ENCODE measurements at regions not wholly inside any gene's neighbourhood (a gene's known extent, or its start where the extent isn't known, plus 50 kb on each side); places are given as distances from the start of the nearest gene placed in this dataset.

DNA sequence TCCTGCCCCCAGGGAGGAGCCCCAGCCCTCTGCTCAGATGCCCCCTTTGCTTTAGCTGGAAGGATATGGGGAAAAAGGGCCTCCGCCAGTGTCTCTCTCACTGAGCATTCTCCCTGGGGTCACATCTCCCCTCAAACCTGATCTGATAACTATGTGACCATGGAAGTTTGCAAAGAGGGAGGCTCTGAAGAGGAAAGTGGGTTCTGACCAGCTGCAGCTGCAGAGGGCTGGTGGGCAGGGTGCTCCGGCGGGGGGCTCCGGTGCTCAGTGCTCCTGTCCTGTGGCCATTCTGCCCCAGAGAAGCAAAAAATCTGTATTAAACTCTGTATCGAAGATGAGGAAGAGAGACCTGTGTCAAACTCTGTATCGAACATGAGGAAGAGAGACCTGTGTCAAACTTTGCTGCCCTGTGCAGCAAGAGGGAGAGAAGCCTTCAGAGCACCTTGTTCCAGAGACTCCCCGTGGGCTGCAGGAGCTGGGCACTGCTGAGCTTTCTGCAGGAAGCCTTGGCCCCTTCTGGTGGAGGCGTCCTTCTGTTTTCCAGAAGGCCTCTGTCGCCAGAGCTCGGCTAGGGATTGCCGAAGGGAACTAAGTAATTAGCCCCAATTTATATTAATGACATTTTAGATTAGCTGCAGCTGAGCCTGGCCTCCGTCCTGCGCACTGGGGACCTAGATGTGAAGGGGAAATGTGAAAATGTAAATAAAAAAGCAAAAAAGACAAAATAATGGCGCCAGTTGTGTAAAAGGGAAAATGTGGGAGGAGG, 186.2 kb upstream of the C1orf174 start:
- Histone ChIP-seq H3K79me1 (ENCODE audit: low read length) (no peaks in the 10 kb centered on the region), H2AK5ac (ENCODE audit: low read length) (no peak overlapping the region), H3K36me3 (ENCODE audit: control insufficient read depth in 1 of 2, insufficient read depth in 2 of 2, low read length in 2 of 2) (no peaks in the 10 kb centered on the region), H4K91ac (ENCODE audit: low read depth, low read length) (no peak overlapping the region), H3K27ac (ENCODE audit: low read depth, low read length) (no peak overlapping the region), H2BK120ac (ENCODE audit: insufficient read depth, low read length, poor library complexity) (no peak overlapping the region), H3K9me3 (ENCODE audit: insufficient read depth, low read depth, low read length) (peaks cover 15% of the 10 kb centered on the region), H3K18ac (ENCODE audit: low read length) (no peak overlapping the region), H3K9ac (ENCODE audit: low read length) (no peak overlapping the region), H2AFZ (ENCODE audit: insufficient read depth, low read length, poor library complexity) (no peak overlapping the region), H3K4me3 (ENCODE audit: low read depth, low read length) (no peak overlapping the region), H3K79me2 (ENCODE audit: control insufficient read depth, insufficient read depth, low read length, poor library complexity) (no peaks in the 10 kb centered on the region), H3K4me1 (ENCODE audit: control insufficient read depth in 1 of 2, insufficient read depth in 2 of 2, low read length in 2 of 2) (no peaks in the 10 kb centered on the region), H3K23ac (ENCODE audit: low read length) (no peak overlapping the region), H3K4ac (ENCODE audit: low read depth, low read length) (no peak overlapping the region), H3K14ac (ENCODE audit: low read length) (no peak overlapping the region), H3K4me2 (ENCODE audit: low read length) (no peak overlapping the region), H4K12ac (ENCODE audit: low read depth, low read length) (no peak overlapping the region), H3K27me3 (ENCODE audit: insufficient read depth, low read length) (no peaks in the 10 kb centered on the region), H4K8ac (ENCODE audit: low read depth, low read length) (no peak overlapping the region), H2BK12ac (ENCODE audit: low read length) (no peak overlapping the region), H2BK5ac (ENCODE audit: low read depth, low read length, poor library complexity) (no peak overlapping the region)
- no peak for DNase-seq
- WGBS (ENCODE audit: extremely low coverage, insufficient coverage, insufficient read length), result no CpG with 5 or more reads among the region's 14 CpGs

DNA sequence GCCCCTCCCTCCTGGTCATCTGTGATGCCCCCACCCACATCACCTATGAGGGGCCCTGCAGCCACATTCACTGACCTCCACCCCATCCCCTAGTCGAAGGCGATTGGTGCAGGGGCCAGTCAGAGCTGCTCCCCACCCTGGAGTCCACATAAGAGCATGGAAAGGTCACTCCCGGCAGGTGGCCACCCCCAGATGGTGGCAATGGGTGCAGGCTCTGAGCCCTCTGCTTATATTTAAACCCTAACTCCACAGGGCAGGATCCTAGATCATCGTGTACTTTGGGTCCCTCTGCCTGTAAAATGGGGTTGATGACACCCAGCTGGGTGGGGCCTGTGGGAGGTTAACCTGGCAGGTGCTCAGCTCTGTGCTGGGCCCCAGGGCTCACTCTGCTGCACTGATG, 186.8 kb upstream of the C1orf174 start:
- no peaks in the 10 kb centered on the region for H3K4me1 ChIP-seq (ENCODE audit: control insufficient read depth in 1 of 2, insufficient read depth in 2 of 2, low read length in 2 of 2)
- peaks cover 14% of the 10 kb centered on the region for H3K9me3 ChIP-seq (ENCODE audit: insufficient read depth, low read depth, low read length)
- no peak overlapping the region for H3K9ac ChIP-seq (ENCODE audit: low read length)
- no peaks in the 10 kb centered on the region for H3K79me1 ChIP-seq (ENCODE audit: low read length)
- H4K12ac ChIP-seq (ENCODE audit: low read depth, low read length), result no peak overlapping the region
- no peak overlapping the region for H2BK5ac ChIP-seq (ENCODE audit: low read depth, low read length, poor library complexity)
- no peak overlapping the region for H3K23ac ChIP-seq (ENCODE audit: low read length)
- no peaks in the 10 kb centered on the region for H3K79me2 ChIP-seq (ENCODE audit: control insufficient read depth, insufficient read depth, low read length, poor library complexity)
- no peaks in the 10 kb centered on the region for H3K36me3 ChIP-seq (ENCODE audit: control insufficient read depth in 1 of 2, insufficient read depth in 2 of 2, low read length in 2 of 2)
- H3K4me2 ChIP-seq (ENCODE audit: low read length), result no peak overlapping the region
- no peak overlapping the region for H3K18ac ChIP-seq (ENCODE audit: low read length)
- H3K27me3 ChIP-seq (ENCODE audit: insufficient read depth, low read length), result no peaks in the 10 kb centered on the region
- no peak overlapping the region for H3K4me3 ChIP-seq (ENCODE audit: low read depth, low read length)
- no peak overlapping the region for H4K91ac ChIP-seq (ENCODE audit: low read depth, low read length)
- H4K8ac ChIP-seq (ENCODE audit: low read depth, low read length), result no peak overlapping the region
- no CpG with 5 or more reads among the region's 4 CpGs for WGBS (ENCODE audit: extremely low coverage, insufficient coverage, insufficient read length)
- no peak overlapping the region for H2BK120ac ChIP-seq (ENCODE audit: insufficient read depth, low read length, poor library complexity)
- H2AFZ ChIP-seq (ENCODE audit: insufficient read depth, low read length, poor library complexity), result no peak overlapping the region
- no peak overlapping the region for H3K27ac ChIP-seq (ENCODE audit: low read depth, low read length)
- no peak for DNase-seq
- no peak overlapping the region for H3K4ac ChIP-seq (ENCODE audit: low read depth, low read length)
- H3K14ac ChIP-seq (ENCODE audit: low read length), result no peak overlapping the region
- no peak overlapping the region for H2BK12ac ChIP-seq (ENCODE audit: low read length)
- H2AK5ac ChIP-seq (ENCODE audit: low read length), result no peak overlapping the region

DNA sequence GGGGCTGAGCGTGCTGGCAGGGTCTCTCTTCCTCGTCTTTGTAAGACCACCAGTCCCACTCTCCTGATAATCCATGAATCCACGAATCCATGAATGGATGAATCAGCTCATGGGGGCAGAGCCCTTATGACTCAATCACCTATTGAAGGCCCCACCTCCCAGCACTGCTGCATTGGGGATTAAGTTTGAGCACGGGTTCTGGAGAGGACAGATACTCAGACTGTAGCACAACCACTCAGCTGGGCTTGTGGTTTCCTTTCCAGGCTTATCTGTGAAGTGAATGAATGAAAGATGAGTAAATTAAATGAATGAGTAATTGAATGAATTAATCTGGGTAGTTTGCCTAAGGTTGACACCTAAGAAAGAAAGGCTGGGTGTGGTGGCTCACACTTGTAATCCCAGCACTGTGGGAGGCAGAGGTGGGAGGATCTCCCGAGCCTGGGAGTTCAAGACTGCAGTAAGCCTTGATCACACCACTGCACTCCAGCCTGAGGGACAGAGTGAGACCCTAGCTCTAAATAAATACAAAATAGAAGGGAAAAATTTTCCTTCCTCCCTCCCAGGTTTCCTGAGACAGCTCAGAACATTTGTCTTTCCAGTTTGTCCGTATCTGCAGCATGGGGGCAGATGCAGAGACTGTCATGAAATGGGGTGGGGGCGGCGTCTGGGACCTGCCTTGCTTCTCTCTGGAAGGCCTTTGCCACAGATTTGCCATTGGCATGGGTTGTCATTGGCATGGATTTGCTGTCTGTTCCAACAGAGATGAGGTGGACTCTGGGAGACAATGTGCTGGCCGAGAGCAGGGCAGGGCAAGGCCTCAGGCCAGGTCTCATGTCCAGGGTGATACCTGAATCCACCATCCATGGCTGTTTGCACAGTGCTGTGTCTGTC, 187.7 kb upstream of the C1orf174 start:
- H3K79me1 ChIP-seq (ENCODE audit: low read length), result no peaks in the 10 kb centered on the region
- H3K4me2 ChIP-seq (ENCODE audit: low read length), result no peak overlapping the region
- DNase-seq, result no peak
- no peak overlapping the region for H2BK12ac ChIP-seq (ENCODE audit: low read length)
- no peak overlapping the region for H2BK120ac ChIP-seq (ENCODE audit: insufficient read depth, low read length, poor library complexity)
- no CpG with 5 or more reads among the region's 9 CpGs for WGBS (ENCODE audit: extremely low coverage, insufficient coverage, insufficient read length)
- H3K9ac ChIP-seq (ENCODE audit: low read length), result no peak overlapping the region
- H3K27me3 ChIP-seq (ENCODE audit: insufficient read depth, low read length), result no peaks in the 10 kb centered on the region
- H2AK5ac ChIP-seq (ENCODE audit: low read length), result no peak overlapping the region
- H4K91ac ChIP-seq (ENCODE audit: low read depth, low read length), result no peak overlapping the region
- H3K27ac ChIP-seq (ENCODE audit: low read depth, low read length), result no peak overlapping the region
- H2BK5ac ChIP-seq (ENCODE audit: low read depth, low read length, poor library complexity), result no peak overlapping the region
- H3K14ac ChIP-seq (ENCODE audit: low read length), result no peak overlapping the region
- H4K12ac ChIP-seq (ENCODE audit: low read depth, low read length), result no peak overlapping the region
- no peaks in the 10 kb centered on the region for H3K79me2 ChIP-seq (ENCODE audit: control insufficient read depth, insufficient read depth, low read length, poor library complexity)
- no peaks in the 10 kb centered on the region for H3K4me1 ChIP-seq (ENCODE audit: control insufficient read depth in 1 of 2, insufficient read depth in 2 of 2, low read length in 2 of 2)
- no peaks in the 10 kb centered on the region for H3K36me3 ChIP-seq (ENCODE audit: control insufficient read depth in 1 of 2, insufficient read depth in 2 of 2, low read length in 2 of 2)
- H3K18ac ChIP-seq (ENCODE audit: low read length), result no peak overlapping the region
- H4K8ac ChIP-seq (ENCODE audit: low read depth, low read length), result no peak overlapping the region
- no peak overlapping the region for H3K4ac ChIP-seq (ENCODE audit: low read depth, low read length)
- no peak overlapping the region for H2AFZ ChIP-seq (ENCODE audit: insufficient read depth, low read length, poor library complexity)
- no peak overlapping the region for H3K23ac ChIP-seq (ENCODE audit: low read length)
- peaks cover 14% of the 10 kb centered on the region for H3K9me3 ChIP-seq (ENCODE audit: insufficient read depth, low read depth, low read length)
- H3K4me3 ChIP-seq (ENCODE audit: low read depth, low read length), result no peak overlapping the region

DNA sequence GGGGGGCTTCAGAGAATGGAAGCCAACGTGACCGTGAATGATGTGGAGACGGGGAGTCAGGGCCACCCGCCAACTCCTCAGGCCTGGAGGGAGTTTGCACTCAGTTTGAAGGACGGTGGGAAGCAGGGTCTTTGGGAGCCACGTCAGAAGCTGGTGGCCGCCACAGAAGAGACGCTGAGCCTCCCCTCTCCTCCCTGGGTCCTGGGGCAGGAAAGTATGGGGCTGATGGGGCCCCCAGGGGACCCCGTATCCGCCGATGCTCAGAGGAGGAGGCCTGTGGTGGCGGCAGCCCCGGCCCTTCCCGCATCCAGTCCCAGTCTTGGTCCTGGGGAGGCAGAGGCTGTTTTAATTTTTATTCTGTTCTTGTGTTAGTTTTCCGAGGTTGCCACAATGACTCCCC, 188.6 kb upstream of the C1orf174 start:
- H3K9me3 ChIP-seq (ENCODE audit: insufficient read depth, low read depth, low read length), result peaks cover 15% of the 10 kb centered on the region
- no peak overlapping the region for H2BK12ac ChIP-seq (ENCODE audit: low read length)
- H3K79me2 ChIP-seq (ENCODE audit: control insufficient read depth, insufficient read depth, low read length, poor library complexity), result no peaks in the 10 kb centered on the region
- H2BK120ac ChIP-seq (ENCODE audit: insufficient read depth, low read length, poor library complexity), result no peak overlapping the region
- no peak overlapping the region for H3K9ac ChIP-seq (ENCODE audit: low read length)
- H3K18ac ChIP-seq (ENCODE audit: low read length), result no peak overlapping the region
- no peaks in the 10 kb centered on the region for H3K4me1 ChIP-seq (ENCODE audit: control insufficient read depth in 1 of 2, insufficient read depth in 2 of 2, low read length in 2 of 2)
- no peak for DNase-seq
- no peak overlapping the region for H3K4ac ChIP-seq (ENCODE audit: low read depth, low read length)
- no peaks in the 10 kb centered on the region for H3K27me3 ChIP-seq (ENCODE audit: insufficient read depth, low read length)
- H3K27ac ChIP-seq (ENCODE audit: low read depth, low read length), result no peak overlapping the region
- H3K79me1 ChIP-seq (ENCODE audit: low read length), result no peaks in the 10 kb centered on the region
- H2AK5ac ChIP-seq (ENCODE audit: low read length), result no peak overlapping the region
- no peak overlapping the region for H3K14ac ChIP-seq (ENCODE audit: low read length)
- no peaks in the 10 kb centered on the region for H3K36me3 ChIP-seq (ENCODE audit: control insufficient read depth in 1 of 2, insufficient read depth in 2 of 2, low read length in 2 of 2)
- H2BK5ac ChIP-seq (ENCODE audit: low read depth, low read length, poor library complexity), result no peak overlapping the region
- H4K12ac ChIP-seq (ENCODE audit: low read depth, low read length), result no peak overlapping the region
- no peak overlapping the region for H3K4me2 ChIP-seq (ENCODE audit: low read length)
- no peak overlapping the region for H3K23ac ChIP-seq (ENCODE audit: low read length)
- H4K8ac ChIP-seq (ENCODE audit: low read depth, low read length), result no peak overlapping the region
- no CpG with 5 or more reads among the region's 15 CpGs for WGBS (ENCODE audit: extremely low coverage, insufficient coverage, insufficient read length)
- no peak overlapping the region for H4K91ac ChIP-seq (ENCODE audit: low read depth, low read length)
- H3K4me3 ChIP-seq (ENCODE audit: low read depth, low read length), result no peak overlapping the region
- no peak overlapping the region for H2AFZ ChIP-seq (ENCODE audit: insufficient read depth, low read length, poor library complexity)

All from trophoblast cell (in vitro differentiated cells and primary cell).